ENCODE measurements at regions not wholly inside any gene's neighbourhood (a gene's known extent, or its start where the extent isn't known, plus 50 kb on each side); places are given as distances from the start of the nearest gene placed in this dataset.

DNA sequence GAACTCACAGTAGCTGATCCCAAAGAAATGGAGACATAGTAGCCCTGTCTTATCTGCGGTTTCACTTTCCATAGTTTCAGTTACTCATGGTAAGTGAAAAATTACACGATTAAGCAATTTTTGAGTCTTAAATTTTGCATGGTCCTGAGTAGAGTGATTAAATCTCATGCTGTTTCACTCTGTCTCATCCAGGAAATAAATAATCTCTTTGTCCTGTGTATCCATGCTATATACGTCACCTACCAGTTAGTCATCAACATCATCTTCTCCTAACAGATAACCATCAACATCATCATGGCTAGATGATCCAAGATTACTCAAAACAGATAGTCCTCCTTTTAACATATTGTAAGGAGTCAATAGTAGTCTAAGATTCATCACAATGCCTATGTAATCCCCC is 1589.3 kb downstream of the BRINP3 start:
- peak; percentile 85 for DNase-seq (ENCODE audit: low read depth)

DNA sequence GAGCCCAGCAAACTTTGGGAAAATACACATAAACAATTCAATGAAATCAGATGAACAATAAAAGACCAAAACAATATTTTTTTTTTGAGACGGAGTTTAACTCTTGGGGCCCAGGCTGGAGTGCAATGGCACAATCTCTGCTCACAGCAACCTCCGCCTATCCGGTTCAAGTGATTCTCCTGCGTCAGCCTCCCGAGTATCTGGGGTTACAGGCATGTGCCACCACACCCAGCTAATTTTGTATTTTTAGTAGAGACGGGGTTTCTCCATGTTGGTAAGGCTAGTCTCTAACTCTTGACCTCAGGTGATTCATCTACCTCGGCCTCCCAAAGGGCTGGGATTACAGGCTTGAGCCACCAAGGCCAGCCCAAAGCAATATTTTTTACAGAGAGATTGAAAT is 1588.5 kb downstream of the BRINP3 start:
- DNase-seq (ENCODE audit: low read depth): peak; percentile 5

DNA sequence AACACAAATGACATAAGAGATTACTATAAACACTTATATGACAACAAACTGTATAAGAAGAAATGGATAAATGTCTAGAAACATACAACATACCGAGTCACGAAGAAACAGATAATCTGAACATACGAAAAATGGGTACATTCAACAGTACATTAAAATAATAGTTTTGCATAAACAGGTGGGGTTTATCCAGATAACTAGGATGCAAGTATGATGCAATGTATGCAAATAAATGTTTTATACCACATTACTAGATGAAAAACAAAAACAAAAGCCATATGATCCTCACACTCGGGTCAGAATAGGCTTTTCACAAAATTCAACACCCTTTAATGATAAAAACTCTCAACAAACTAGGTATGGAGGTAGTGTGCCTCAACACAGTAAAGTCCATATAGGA is 1585.7 kb downstream of the BRINP3 start:
- no peak for DNase-seq (ENCODE audit: low read depth)

DNA sequence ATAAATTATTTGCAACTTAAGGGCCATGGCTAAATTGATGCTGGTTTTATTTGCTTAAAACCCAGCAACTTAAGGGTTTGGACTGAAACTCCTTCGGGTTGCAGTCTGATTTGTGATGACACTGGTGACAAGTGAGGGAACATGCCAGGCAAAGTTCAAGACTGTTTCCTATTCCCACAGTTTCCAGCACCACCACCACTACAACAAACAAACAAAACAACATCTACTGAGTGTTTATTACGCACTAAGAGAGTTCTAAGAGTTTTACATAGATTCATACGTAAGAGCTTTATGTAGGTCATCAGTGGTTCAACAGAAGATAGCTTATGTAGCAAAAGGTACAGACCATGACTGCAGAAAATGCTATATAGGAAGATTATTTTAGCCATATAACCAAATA is 1582.1 kb downstream of the BRINP3 start:
- DNase-seq (ENCODE audit: low read depth): no peak

DNA sequence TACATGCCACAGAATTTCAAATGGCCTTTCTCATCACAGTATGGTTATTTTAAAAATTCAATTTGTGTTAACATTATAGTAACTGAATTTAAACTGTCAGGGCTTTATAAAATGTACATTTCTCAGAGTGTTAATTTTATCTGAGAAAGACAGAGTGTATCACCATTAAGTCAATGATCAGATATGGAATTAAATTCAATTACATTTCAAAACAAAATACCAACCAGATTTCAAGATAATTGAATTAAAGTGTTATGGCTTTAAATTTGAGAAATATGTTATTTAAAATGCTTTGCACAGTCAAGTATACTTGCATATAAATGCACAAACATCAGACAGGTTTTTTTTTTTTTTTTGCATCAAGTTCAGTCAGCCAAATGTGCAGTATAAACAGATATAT is 1574.4 kb downstream of the BRINP3 start:
- DNase-seq (ENCODE audit: low read depth): no peak

DNA sequence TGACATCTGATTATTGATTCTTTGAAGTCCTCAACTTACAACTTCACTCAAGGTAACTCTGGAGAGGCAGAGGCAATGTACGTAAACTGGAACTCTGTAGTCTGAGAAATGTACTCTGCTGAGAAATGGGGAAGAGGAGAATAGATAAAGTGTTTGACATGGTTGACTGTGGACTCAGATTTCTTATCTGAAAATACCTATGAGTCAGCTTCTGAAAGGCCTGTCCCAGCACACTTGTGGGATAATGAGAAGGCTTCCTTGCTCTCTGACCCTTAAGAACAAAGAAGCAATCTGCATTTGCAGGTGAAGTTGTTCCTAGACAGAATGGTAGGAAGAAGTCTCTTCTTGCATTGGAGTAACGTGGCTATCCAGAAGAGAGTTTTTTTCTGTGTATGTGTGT is 1573.5 kb downstream of the BRINP3 start:
- peak; percentile 49 for DNase-seq (ENCODE audit: low read depth)

DNA sequence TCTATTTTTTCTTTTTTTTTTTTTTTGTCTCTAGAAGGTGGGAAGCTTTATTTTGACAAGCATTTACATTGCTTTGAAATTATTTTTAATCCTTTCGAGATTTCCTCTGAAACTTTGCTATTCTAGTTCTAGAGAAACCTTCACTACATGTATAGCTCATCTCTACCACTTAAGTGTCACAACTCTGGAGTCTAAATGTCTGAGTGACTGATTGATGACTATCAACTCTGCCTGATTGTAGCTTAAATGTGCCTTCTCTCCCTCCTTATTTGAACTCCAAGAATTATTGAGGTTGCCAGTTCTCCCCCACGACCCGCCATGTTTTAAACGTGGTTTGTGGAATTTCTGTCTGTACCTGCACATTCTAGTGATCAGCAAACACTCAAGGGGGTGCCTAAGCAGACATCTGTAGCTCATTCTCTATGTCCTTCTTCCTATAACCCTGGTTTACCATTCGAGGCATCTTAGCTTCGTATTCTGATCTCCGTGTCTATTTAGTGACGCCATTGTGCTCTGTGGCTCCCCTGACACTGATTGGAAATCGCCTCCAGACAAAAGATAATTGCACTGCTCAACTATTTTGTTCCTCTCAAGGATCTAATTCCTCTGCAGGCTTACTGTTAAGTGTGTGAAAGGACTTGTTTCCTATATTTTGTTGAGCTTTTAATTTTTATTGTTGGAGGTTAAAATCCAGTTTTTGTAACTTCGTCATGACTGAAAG is 1570.6 kb downstream of the BRINP3 start:
- DNase-seq (ENCODE audit: low read depth): no peak

DNA sequence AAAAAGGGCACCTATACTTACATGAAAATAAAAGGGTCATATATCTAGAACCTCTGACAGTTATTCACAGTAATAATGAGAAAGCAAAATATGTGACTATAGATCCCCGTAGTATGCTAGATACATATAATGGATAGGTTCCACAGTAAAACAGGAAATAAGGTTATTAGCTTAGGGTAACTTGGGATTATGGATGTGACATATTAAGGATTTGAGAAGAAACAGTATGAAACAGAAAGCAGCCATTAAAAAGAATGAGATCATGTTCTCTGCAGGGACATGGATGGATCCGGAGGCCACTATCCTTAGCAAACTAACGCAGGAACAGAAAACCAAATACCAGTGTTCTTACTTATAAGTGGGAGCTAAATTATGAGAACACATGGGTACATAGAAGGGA is 1547.3 kb downstream of the BRINP3 start:
- no peak for DNase-seq (ENCODE audit: low read depth)

DNA sequence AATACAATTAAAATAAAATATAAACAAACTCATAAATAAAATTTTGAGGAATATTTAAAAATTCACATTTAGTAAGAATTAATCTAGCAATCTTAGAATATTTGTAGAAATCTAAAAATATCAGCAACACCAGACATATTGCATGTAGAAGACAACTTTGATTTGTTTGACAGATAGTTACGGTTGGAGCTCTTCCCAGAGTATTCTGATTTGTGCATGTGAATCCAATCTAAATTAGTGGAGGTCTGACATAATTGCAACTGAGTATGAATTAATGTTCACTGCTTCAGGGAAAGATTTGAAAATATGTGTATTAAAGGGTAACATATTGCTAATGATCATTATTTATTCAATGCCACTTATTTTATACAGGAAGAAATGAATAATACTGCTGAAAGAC is 1546.2 kb downstream of the BRINP3 start:
- no peak for DNase-seq (ENCODE audit: low read depth)

DNA sequence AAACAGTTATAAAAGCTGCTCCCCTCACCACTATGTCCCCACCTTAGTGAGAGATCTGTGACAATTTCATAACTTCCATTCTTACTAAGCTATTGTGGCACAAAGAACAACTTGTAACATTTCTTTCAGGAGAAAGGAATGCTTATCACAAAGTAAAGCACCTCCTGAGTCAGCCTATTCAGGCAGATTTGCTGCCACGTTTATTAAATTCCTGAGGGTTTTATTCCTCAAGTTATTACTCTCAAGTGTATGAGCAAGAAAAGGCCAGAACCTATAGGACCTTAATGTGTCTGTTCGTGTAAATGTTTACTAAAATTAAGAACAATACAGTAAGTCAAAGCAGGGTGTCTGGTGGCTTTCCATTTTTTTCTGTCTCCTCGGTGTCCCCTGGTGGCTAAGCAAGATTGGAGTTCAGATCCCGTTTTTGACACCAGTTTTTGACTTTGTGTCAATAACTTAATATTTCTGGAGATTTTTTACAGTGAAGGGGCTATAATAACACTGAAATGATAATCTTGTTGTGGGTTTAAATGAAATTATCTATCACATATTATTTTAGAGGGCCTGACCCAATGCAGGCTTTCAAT is 1539.6 kb downstream of the BRINP3 start:
- peak; percentile 48 for DNase-seq (ENCODE audit: low read depth)

DNA sequence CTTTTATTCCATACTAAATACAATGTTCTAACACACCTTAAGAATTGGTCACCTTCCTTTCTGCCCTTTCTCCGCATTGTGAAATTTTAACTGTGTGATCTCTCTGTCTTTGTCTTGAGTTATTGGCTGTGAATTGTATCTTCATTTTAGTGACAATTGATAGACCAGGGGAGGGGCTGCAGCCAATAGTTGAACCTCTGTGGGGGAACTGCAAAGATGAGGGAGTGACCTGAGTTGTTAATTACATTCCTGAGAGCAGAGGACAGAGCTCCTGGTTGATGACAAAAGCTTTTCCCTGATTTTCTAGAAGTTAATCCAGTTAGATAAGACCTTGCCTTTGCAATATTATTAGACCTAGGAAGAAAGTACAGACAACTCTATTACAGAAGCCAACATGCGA is 1535.7 kb downstream of the BRINP3 start:
- DNase-seq (ENCODE audit: low read depth): no peak

DNA sequence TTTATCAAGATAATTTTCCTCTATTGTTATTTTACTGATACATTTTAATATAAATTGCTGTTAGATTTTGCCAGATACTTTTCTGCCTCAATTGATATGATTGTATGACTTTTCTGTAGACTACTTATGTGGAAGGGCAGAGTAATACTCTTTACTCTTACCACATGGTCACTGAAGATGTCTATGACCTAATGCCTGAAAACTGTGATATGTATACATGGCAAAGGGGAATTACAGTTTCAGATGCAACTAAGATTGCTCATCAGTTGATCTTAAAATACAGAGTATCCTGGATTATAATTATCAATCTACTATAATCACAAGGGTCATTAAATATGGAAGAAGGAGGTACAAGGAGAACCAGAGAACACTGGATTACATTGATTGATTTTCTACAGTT is 1528.0 kb downstream of the BRINP3 start:
- peak; percentile 81 for DNase-seq (ENCODE audit: low read depth)

DNA sequence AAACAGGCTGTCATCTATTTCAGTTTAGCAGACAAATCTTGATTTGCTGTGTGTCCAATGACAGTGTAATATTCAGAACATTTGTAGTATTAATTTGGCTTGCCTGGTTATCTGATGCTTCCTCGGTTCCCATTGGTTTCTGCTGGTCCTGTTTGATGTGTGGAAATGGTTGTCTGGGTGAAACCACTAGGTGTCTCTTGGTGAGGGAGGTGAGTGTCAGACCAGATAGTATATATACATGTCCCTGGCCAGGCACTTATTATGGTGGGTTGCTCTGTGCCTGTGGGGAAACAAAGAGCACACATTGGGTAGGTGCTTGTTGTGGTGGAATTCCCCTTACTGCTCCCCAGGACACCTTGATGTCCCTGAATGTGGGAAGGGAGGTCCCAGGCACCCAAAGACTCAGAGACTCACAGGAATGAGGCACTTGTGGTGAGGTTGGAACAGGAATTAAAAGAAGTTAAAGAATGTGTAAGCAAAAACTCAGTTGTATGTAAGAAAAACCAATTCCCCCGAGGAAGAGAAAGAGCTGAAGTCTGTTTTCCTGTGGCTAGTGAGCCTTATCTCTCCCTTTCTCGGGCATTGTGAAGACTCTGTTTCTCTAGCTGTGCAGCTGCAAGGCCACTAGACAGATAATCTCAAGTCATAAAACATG is 1519.1 kb downstream of the BRINP3 start:
- peak; percentile 49 for DNase-seq (ENCODE audit: low read depth)

DNA sequence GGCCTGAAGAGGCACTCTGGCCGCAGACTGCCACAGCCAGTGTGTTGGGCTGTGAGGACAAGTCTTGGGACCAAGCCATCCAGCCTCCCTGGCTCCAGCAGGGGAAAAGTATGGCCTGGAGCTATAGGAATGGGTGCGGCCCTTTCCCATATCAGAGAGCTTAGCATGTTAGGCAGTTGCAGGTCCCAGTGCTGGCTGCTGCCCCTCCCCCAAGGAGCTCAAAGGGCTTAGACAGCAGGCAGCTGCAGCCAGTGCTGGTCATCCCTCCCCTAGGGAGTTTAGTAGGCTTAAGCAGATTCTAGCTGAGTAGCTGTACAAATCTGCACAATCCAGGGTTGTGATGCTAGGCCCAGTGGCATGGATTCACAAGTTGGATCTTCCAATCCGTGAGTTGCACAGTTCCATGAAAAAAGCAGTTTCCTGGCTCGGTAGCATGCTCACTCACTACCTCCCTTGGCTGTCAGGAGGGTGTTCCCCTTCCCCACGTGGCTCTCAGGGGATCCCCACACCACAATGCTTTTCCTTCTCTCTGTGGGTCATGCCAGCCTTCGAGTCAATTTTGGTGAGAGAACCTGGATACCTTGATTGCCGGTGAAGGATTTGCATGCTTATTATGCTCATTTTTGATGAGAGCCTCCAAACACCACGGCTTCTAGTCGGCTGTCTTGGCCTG is 1490.8 kb downstream of the BRINP3 start:
- DNase-seq (ENCODE audit: low read depth): no peak

DNA sequence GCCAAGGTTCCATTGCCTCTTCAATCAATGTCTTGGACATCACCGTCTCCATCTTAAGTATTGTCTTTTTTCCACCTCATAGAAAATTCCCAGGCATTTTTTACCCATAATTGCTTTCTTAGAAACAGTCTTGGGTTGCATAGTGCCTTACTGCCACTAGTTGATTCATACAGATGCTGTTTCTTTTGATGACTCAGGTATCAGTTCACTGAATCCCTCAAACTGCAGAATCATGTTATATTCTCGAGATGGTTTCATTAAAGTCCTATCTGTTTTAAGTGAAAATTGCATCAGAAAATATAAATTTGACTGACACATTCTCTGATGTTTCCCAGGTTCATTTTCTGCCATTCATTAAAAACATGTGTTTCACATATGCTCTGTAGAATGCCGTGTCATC is 1489.1 kb downstream of the BRINP3 start:
- DNase-seq (ENCODE audit: low read depth): peak; percentile 12

DNA sequence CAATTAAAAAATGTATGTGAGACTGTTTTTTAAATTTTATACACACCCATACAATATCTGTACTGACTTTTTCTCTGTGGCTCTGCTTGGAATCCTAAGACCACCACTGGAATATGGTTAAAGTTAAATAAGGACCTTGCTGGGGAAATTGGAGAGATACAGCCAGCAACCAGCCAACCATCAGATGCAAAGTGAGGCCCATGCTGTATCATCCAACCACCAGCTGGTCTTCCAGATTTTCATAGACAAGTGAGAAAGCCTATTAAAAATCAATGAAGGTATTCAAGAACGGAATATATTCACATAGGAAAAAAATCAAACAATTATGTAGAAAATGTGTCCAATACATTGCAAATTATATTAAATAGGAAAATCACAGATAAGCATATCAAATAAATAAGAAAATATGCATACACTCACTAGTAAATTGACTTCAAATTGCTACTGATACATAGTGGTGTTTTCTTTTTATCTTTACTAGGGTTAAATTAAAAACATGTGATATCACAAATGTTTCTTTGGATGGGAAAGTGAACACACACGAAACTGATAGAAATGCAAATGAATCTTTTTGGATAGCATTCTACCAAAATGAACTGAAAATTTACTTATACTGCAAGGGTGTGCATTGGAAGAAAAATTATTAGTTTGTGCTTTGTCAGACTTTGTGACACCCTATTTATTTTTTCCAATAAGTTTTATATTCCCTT is 1486.3 kb downstream of the BRINP3 start:
- no peak for DNase-seq (ENCODE audit: low read depth)

DNA sequence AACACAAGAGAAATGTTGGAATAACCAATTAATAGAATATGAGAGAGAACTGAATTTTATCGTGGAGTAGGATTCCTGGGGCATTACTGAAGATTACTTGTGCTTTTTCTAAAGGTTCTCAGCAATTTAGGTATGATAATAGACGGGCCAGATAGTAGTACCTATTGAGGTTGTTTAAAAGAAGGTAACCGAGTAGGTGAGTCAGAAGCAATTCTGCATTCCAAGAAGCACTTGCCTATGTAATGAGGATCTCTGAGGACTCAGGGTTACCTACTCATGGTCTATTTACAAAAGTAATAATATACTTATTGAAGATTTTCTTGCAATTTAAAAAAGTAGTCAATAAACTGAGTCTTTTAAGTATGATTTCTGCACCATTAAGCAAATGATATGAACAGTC is 1469.8 kb downstream of the BRINP3 start:
- no peak for DNase-seq (ENCODE audit: low read depth)

DNA sequence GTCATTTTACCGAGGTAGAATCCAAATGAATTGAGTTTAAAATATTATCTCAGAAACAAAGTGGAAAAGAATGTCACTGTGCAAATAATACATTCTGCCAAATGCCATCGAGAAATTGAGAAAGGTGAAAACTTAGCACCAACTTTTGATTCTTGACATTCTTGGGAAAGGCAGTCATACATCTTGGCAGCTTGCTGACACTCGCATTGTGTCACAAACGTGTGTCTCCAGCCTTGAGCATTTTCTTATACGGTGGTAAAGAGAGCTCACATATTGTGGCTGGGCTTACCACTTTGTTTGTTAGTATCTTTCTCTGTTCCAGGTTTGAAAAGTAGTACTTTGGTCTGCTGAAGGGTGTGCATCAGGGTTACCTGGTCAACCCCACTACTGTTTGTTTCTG is 1456.1 kb downstream of the BRINP3 start:
- no peak for DNase-seq (ENCODE audit: low read depth)

DNA sequence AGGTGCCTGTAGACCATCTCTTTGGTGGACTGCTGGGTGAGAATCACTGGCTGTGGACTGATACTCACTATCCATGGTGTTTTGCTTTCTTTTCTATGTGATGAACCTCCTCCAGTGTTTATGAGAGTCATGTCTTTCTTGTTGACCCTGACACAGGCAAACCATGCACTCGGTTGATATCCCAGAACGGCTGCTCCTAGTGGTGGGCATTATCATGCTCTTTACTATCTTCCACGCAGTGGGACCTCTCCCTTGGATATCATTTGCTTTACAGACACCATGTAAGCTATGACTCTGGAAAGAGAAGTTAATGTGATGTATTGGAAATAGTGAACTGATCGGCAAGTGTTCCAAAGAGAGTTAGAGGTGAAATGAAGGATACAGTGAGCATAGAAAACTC is 1455.6 kb downstream of the BRINP3 start:
- no peak for DNase-seq (ENCODE audit: low read depth)

DNA sequence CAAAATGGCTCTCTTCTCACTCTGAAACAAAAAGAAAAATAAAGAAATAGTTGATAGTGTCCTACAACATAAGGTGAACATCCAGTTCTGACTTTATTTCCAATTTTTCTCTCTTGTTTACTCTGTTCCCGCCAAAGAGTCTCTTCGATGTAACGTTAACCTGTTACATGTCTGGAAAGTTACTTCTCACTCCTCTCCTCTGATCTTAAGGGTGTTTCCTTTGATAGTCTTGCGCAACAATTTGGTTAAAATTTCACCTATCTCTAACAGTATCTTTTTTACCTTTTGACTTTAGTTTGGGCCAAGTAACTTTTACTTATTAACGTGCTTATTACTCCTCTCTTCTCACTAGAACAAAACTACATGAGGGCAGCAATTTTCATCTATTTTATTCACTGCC is 1450.2 kb downstream of the BRINP3 start:
- DNase-seq (ENCODE audit: low read depth): no peak

DNA sequence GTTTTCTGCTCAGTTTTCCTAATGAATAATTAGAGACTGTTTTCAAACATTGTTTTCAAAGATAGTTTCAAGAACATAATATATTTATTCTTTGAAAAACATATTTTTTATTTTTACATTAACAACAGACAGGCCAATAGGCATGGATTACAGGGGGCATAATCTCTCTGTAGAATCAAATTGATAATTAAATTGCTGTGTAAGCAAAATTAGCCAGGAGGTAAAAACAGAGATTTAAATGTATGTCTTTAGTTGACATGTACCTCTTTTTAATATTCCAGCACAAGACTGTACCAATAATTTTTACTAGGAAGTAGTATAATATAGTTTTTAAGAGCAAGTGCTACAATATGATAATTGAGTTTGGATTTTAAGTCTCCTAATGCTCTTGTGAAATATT is 1444.5 kb downstream of the BRINP3 start:
- no peak for DNase-seq (ENCODE audit: low read depth)

DNA sequence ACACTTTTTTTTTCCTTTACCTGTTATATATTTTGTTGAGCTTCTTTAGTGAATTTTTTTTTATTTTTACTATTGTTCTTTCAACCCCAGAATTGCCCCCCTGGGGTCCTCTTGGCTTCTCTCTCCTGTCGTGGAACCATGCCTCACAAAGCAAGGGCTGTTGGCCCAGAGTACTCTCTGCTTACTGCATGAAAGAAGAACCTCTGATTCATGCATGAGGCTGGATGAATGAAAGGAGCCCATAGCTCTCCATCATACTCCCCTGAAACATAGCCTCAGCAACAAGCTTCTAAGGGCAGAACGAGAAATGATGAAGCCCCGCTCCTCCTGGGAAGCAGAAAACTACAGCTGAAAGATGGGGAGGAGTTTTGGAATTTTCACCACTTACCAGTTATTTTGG is 1441.0 kb downstream of the BRINP3 start:
- DNase-seq (ENCODE audit: low read depth): no peak

DNA sequence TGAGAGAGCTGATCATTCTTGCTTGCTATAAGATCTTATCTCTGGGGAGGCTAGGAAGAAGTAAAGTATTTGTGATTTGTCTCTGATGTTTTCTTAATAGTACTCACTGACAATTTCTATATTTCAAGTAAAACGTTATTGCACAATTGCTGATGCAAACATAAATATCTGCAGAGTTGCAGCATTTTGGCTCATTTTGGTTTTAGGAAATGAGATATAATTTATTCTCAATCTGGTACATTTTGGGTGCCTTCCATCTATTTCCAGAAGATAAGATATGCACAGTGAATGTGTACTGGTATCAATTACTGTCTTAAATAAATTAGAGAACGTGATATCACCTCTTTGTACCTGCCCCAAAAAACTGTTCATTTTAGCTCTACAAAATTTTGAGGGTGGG is 1431.5 kb downstream of the BRINP3 start:
- no peak for DNase-seq (ENCODE audit: low read depth)

Measured in iris pigment epithelial cell (primary cell).